ENCODE measurements at regions not wholly inside any gene's neighbourhood (a gene's known extent, or its start where the extent isn't known, plus 50 kb on each side); places are given as distances from the start of the nearest gene placed in this dataset.

- no peak overlapping the region for H3K27ac ChIP-seq (ENCODE audit: insufficient read length, low read depth, low read length)
- peaks cover 36% of the 10 kb centered on the region for H3K27me3 Mint-ChIP-seq (ENCODE audit: low read depth)
- H3K4me1 Mint-ChIP-seq: no peaks in the 10 kb centered on the region
- no peak overlapping the region for H4K5ac ChIP-seq (ENCODE audit: insufficient read length, low read depth, low read length)
- no peak overlapping the region for H3K9ac ChIP-seq (ENCODE audit: extremely low read depth, insufficient read length, low read length)
- no peak for DNase-seq
- peaks cover 0 to 2% (median 1%) of the 10 kb centered on the region in 3 experiments; a peak in 1 of 7 replicates for H3K36me3 Mint-ChIP-seq (ENCODE audit: insufficient read depth in 1 of 3, low read depth in 3 of 3)
- WGBS (ENCODE audit: extremely low coverage, insufficient read length, low lambda C conversion rate): no CpG with 5 or more reads among the region's 20 CpGs
- H3K23ac ChIP-seq (ENCODE audit: insufficient read length, low read depth, low read length): no peak overlapping the region
- no peak overlapping the region for H3K4me2 ChIP-seq (ENCODE audit: insufficient read depth, insufficient read length, low read length)
- no peak overlapping the region for H3K4me3 Mint-ChIP-seq
- no peak overlapping the region for H2BK15ac ChIP-seq (ENCODE audit: low read depth, low read length)
- no peak overlapping the region for H3K27ac Mint-ChIP-seq
- no peak overlapping the region for H4K8ac ChIP-seq (replicated peaks; ENCODE audit: insufficient read length, low read depth, low read length)
- no peak overlapping the region for H4K91ac ChIP-seq (ENCODE audit: insufficient read length, low read depth, low read length)
- TF ChIP-seq CTCF (conservative IDR thresholded peaks at IDR 0.05): no peak
- no peak overlapping the region for H2BK120ac ChIP-seq (ENCODE audit: low read depth, low read length, poor library complexity, severe bottlenecking)
- no peak overlapping the region for H2BK5ac ChIP-seq (ENCODE audit: insufficient read length, low read length)
- no peak overlapping the region for H3K18ac ChIP-seq (ENCODE audit: insufficient read length, low read depth, low read length)
- no peaks in the 10 kb centered on the region for H3K23me2 ChIP-seq (ENCODE audit: insufficient read length, low read depth, low read length, poor library complexity, severe bottlenecking)
- H3K27me3 ChIP-seq (ENCODE audit: insufficient read depth, low read length): no peaks in the 10 kb centered on the region
- no peak overlapping the region for H2BK20ac ChIP-seq (ENCODE audit: low read depth, low read length, poor library complexity, severe bottlenecking)
- no peak overlapping the region for H3K56ac ChIP-seq (ENCODE audit: insufficient read length, low read depth, low read length)
- H3K14ac ChIP-seq (ENCODE audit: insufficient read depth, low read length): no peak overlapping the region; the same call in 1 of the 2 replicates
- H3K9me3 Mint-ChIP-seq: peaks cover 3 to 15% of the 10 kb centered on the region in 2 experiments; a peak in 4 of 5 replicates
- no peak overlapping the region for H2AFZ ChIP-seq (ENCODE audit: low read length)
- no peaks in the 10 kb centered on the region for H3K4me1 ChIP-seq (ENCODE audit: insufficient read depth, low read length)
- H2AK5ac ChIP-seq (ENCODE audit: insufficient read length, low read length): no peak overlapping the region
- H3K79me2 ChIP-seq (ENCODE audit: insufficient read depth, low read length): no peaks in the 10 kb centered on the region
- no peak overlapping the region for H3T11ph ChIP-seq (ENCODE audit: low read length)
- no peaks in the 10 kb centered on the region for H3K9me3 ChIP-seq (ENCODE audit: control insufficient read depth, low read depth, low read length)
- H3K79me1 ChIP-seq (ENCODE audit: insufficient read depth, low read depth, low read length, poor library complexity, severe bottlenecking): no peaks in the 10 kb centered on the region
- H2BK12ac ChIP-seq (ENCODE audit: insufficient read length, low read depth, low read length): no peak overlapping the region
- H4K20me1 ChIP-seq (ENCODE audit: control insufficient read depth, insufficient read depth, insufficient read length): no peaks in the 10 kb centered on the region
- no peak overlapping the region for H3K4ac ChIP-seq (ENCODE audit: low read depth, low read length)
These were observed 136.2 kb downstream of the TEX29 start for GRCh38 chr13:111456452-111457230.
